ENCODE measurements at regions not wholly inside any gene's neighbourhood (a gene's known extent, or its start where the extent isn't known, plus 50 kb on each side); places are given as distances from the start of the nearest gene placed in this dataset.

- no peak for TF ChIP-seq ETV6 (CRISPR knock-in tag; IDR thresholded peaks at IDR 0.05)
- TF ChIP-seq E2F4 (CRISPR knock-in tag; IDR thresholded peaks at IDR 0.05; ENCODE audit: borderline replicate concordance, low read depth) = no peak
These were observed 389.9 kb upstream of the RGMA start (continued) for GRCh38 chr15:93478947-93479346.

GRCh38 chr15:93477721-93478120 lies 388.7 kb upstream of the RGMA start:
- ATAC-seq (peak; percentile 12), DNase-seq (ENCODE audit: low spot score) (no peak)
- peaks cover 61% of the 10 kb centered on the region for H3K4me1 Mint-ChIP-seq
- CTCF ChIA-PET = interaction anchor here (0.6 to 1.4 kb wide), 7 partner anchors 12 to 642 kb away, joined by 3 to 5 read pairs (median 4); no protein-coding TSS in a partner anchor
- H3K27ac Mint-ChIP-seq = peak overlapping the region; percentile 68
- POLR2A ChIA-PET = no interaction called here
- peaks cover 7% of the 10 kb centered on the region for H3K27me3 Mint-ChIP-seq (ENCODE audit: low read depth)
- H3K36me3 Mint-ChIP-seq = peaks cover 8% of the 10 kb centered on the region
- peaks cover 12% of the 10 kb centered on the region for H3K9me3 Mint-ChIP-seq
- H3K4me3 Mint-ChIP-seq = peak overlapping the region; percentile 8; the same call in 1 of the 2 replicates
- TF ChIP-seq STAT6 (CRISPR knock-in tag; conservative IDR thresholded peaks at IDR 0.05; ENCODE audit: low read depth) = no peak
- TF ChIP-seq SMAD3 (CRISPR knock-in tag; IDR thresholded peaks at IDR 0.05; ENCODE audit: borderline replicate concordance) = no peak
- TF ChIP-seq ZNF423 (CRISPR knock-in tag; IDR thresholded peaks at IDR 0.05) = peak; percentile 11; the same call in 1 of the 2 replicates

GRCh38 chr15:93477188-93477587 lies 388.2 kb upstream of the RGMA start:
- H3K27ac Mint-ChIP-seq = peak overlapping the region; percentile 97
- peak; percentile 73 for DNase-seq (ENCODE audit: low spot score)
- POLR2A ChIA-PET = interaction anchor here (0.5 to 0.7 kb wide), 3 partner anchors 11 to 603 kb away, joined by 3 read pairs; no protein-coding TSS in a partner anchor
- TF ChIP-seq ZNF232 (CRISPR knock-in tag; IDR thresholded peaks at IDR 0.05) (no peak), ZNF138 (CRISPR knock-in tag; conservative IDR thresholded peaks at IDR 0.05) (0 out of 2 replicates have a peak, but pooled peaks have one; percentile 73), ATF6 (CRISPR knock-in tag; IDR thresholded peaks at IDR 0.05) (no peak), ZNF512 (CRISPR knock-in tag; IDR thresholded peaks at IDR 0.05; ENCODE audit: borderline replicate concordance) (no peak), CREM (CRISPR knock-in tag; IDR thresholded peaks at IDR 0.05) (0 out of 2 replicates have a peak, but pooled peaks have one; percentile 8), ZNF317 (CRISPR knock-in tag; IDR thresholded peaks at IDR 0.05; ENCODE audit: borderline replicate concordance, low read depth) (no peak), ETV6 (CRISPR knock-in tag; IDR thresholded peaks at IDR 0.05) (peak; percentile 50; the same call in 1 of the 2 replicates), TEAD1 (CRISPR knock-in tag; IDR thresholded peaks at IDR 0.05) (peak; percentile 90), E2F1 (CRISPR knock-in tag; IDR thresholded peaks at IDR 0.05) (no peak), CBFB (CRISPR knock-in tag; IDR thresholded peaks at IDR 0.05; ENCODE audit: low read depth) (peak; percentile 52; the same call in 1 of the 2 replicates), ATF1 (CRISPR knock-in tag; IDR thresholded peaks at IDR 0.05) (no peak), ZNF532 (CRISPR knock-in tag; IDR thresholded peaks at IDR 0.05; ENCODE audit: borderline replicate concordance) (no peak), MXD4 (CRISPR knock-in tag; IDR thresholded peaks at IDR 0.05; ENCODE audit: borderline replicate concordance) (no peak)

More at GRCh38 chr15:93477188-93477587, 388.2 kb upstream of the RGMA start:
- H3K4me3 Mint-ChIP-seq = no peak overlapping the region
- peak; percentile 92 for ATAC-seq
- peaks cover 7% of the 10 kb centered on the region for H3K27me3 Mint-ChIP-seq (ENCODE audit: low read depth)
- peaks cover 8% of the 10 kb centered on the region for H3K36me3 Mint-ChIP-seq
- CTCF ChIA-PET = interaction anchor here (0.6 to 1.4 kb wide), 7 partner anchors 11 to 643 kb away, joined by 3 to 5 read pairs (median 4); no protein-coding TSS in a partner anchor
- peaks cover 15% of the 10 kb centered on the region for H3K9me3 Mint-ChIP-seq
- peaks cover 65% of the 10 kb centered on the region for H3K4me1 Mint-ChIP-seq
